ENCODE measurements at regions not wholly inside any gene's neighbourhood (a gene's known extent, or its start where the extent isn't known, plus 50 kb on each side); places are given as distances from the start of the nearest gene placed in this dataset.
"Not testable (repeated sequence)": the region's sequence is repeated elsewhere in the genome, so short reads cannot be mapped to it uniquely, and the experiment has no call there.

- no peak overlapping the region for H3K27ac ChIP-seq
- TF ChIP-seq CTCF (IDR thresholded peaks at IDR 0.05), result no peak
- TF ChIP-seq ZFX (IDR thresholded peaks at IDR 0.05; ENCODE audit: borderline replicate concordance), result no peak
Measured at GRCh38 chr1:96427616-96428015, 294.0 kb upstream of the PTBP2 start.

- TF ChIP-seq CTCF (IDR thresholded peaks at IDR 0.05) (no peak), ZFX (IDR thresholded peaks at IDR 0.05; ENCODE audit: borderline replicate concordance) (no peak)
- H3K27ac ChIP-seq, result peak overlapping the region; percentile 72
Measured at GRCh38 chr1:96445302-96445701, 276.3 kb upstream of the PTBP2 start.

GRCh38 chr1:96464066-96464465, 257.5 kb upstream of the PTBP2 start:
- TF ChIP-seq CTCF (IDR thresholded peaks at IDR 0.05) (no peak), ZFX (IDR thresholded peaks at IDR 0.05; ENCODE audit: borderline replicate concordance) (no peak)
- no peak overlapping the region for H3K27ac ChIP-seq

GRCh38 chr1:96464522-96464921, 257.1 kb upstream of the PTBP2 start:
- no peak overlapping the region for H3K27ac ChIP-seq
- TF ChIP-seq ZFX (IDR thresholded peaks at IDR 0.05; ENCODE audit: borderline replicate concordance) (no peak), CTCF (IDR thresholded peaks at IDR 0.05) (no peak)

- no peak for TF ChIP-seq CTCF (IDR thresholded peaks at IDR 0.05)
- H3K27ac ChIP-seq, result no peak overlapping the region
Measured at GRCh38 chr1:96464991-96465390, 256.6 kb upstream of the PTBP2 start.

- H3K27ac ChIP-seq, result no peak overlapping the region
- TF ChIP-seq ZFX (IDR thresholded peaks at IDR 0.05; ENCODE audit: borderline replicate concordance) (no peak), CTCF (IDR thresholded peaks at IDR 0.05) (no peak)
Measured at GRCh38 chr1:96465441-96465840, 256.1 kb upstream of the PTBP2 start.

- TF ChIP-seq ZFX (IDR thresholded peaks at IDR 0.05; ENCODE audit: borderline replicate concordance) (no peak), CTCF (IDR thresholded peaks at IDR 0.05) (no peak)
- no peak overlapping the region for H3K27ac ChIP-seq
Measured at GRCh38 chr1:96466842-96467241, 254.7 kb upstream of the PTBP2 start.

- not testable (repeated sequence) for H3K27ac ChIP-seq
Measured at GRCh38 chr1:96469726-96470125, 251.9 kb upstream of the PTBP2 start.
